ENCODE measurements at regions not wholly inside any gene's neighbourhood (a gene's known extent, or its start where the extent isn't known, plus 50 kb on each side); places are given as distances from the start of the nearest gene placed in this dataset.

DNA sequence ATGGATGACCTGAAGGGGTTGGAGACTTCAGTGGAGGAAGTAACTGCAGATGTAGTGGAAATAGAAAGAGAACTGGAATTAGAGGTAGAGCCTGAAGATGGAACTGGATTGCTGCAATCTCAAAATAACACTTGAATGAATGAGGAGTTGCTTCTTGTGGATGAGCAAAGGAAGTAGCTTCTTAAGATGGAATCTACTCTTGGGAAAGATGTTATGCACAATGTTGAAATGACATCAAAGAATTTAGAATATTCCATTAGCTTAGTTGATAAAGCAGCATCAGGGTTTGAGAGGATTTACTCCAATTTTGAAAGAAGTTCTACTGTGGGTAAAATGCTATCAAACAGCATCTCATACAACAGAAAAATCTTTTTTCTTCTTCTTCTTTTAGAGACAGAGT lies 186.4 kb upstream of the PRKD1 start:
- no peaks in the 10 kb centered on the region for H3K36me3 Mint-ChIP-seq (ENCODE audit: insufficient read depth in 1 of 3, low read depth in 3 of 3)
- H2BK15ac ChIP-seq (ENCODE audit: low read depth, low read length): no peak overlapping the region
- no peak overlapping the region for H3K4me2 ChIP-seq (ENCODE audit: insufficient read depth, insufficient read length, low read length)
- no peak overlapping the region for H4K91ac ChIP-seq (ENCODE audit: insufficient read length, low read depth, low read length)
- no peak overlapping the region for H3K4me3 Mint-ChIP-seq
- H4K8ac ChIP-seq (replicated peaks; ENCODE audit: insufficient read length, low read depth, low read length): no peak overlapping the region
- H3K27me3 Mint-ChIP-seq (ENCODE audit: low read depth): peaks cover 11% of the 10 kb centered on the region
- H3K18ac ChIP-seq (ENCODE audit: insufficient read length, low read depth, low read length): no peak overlapping the region
- no peak overlapping the region for H3K9ac ChIP-seq (ENCODE audit: extremely low read depth, insufficient read length, low read length)
- no peak overlapping the region for H3K14ac ChIP-seq (ENCODE audit: insufficient read depth, low read length)
- H3T11ph ChIP-seq (ENCODE audit: low read length): no peak overlapping the region
- no peak overlapping the region for H2BK12ac ChIP-seq (ENCODE audit: insufficient read length, low read depth, low read length)
- no peak overlapping the region for H2BK5ac ChIP-seq (ENCODE audit: insufficient read length, low read length)
- H3K27ac Mint-ChIP-seq: no peak overlapping the region
- TF ChIP-seq, protein P1, sequence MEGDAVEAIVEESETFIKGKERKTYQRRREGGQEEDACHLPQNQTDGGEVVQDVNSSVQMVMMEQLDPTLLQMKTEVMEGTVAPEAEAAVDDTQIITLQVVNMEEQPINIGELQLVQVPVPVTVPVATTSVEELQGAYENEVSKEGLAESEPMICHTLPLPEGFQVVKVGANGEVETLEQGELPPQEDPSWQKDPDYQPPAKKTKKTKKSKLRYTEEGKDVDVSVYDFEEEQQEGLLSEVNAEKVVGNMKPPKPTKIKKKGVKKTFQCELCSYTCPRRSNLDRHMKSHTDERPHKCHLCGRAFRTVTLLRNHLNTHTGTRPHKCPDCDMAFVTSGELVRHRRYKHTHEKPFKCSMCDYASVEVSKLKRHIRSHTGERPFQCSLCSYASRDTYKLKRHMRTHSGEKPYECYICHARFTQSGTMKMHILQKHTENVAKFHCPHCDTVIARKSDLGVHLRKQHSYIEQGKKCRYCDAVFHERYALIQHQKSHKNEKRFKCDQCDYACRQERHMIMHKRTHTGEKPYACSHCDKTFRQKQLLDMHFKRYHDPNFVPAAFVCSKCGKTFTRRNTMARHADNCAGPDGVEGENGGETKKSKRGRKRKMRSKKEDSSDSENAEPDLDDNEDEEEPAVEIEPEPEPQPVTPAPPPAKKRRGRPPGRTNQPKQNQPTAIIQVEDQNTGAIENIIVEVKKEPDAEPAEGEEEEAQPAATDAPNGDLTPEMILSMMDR (conservative IDR thresholded peaks at IDR 0.05): no peak
- H3K9me3 Mint-ChIP-seq: no peaks in the 10 kb centered on the region
- no peak overlapping the region for H2BK120ac ChIP-seq (ENCODE audit: low read depth, low read length, poor library complexity, severe bottlenecking)
- H4K20me1 ChIP-seq (ENCODE audit: control insufficient read depth, insufficient read depth, insufficient read length): no peaks in the 10 kb centered on the region
- H2BK20ac ChIP-seq (ENCODE audit: low read depth, low read length, poor library complexity, severe bottlenecking): no peak overlapping the region
- no peak overlapping the region for H2AK5ac ChIP-seq (ENCODE audit: insufficient read length, low read length)
- no peak overlapping the region for H3K56ac ChIP-seq (ENCODE audit: insufficient read length, low read depth, low read length)
- H4K5ac ChIP-seq (ENCODE audit: insufficient read length, low read depth, low read length): no peak overlapping the region
- no peaks in the 10 kb centered on the region for H3K27me3 ChIP-seq (ENCODE audit: insufficient read depth, low read length)
- H3K23ac ChIP-seq (ENCODE audit: insufficient read length, low read depth, low read length): no peak overlapping the region
- no peak overlapping the region for H3K27ac ChIP-seq (ENCODE audit: insufficient read length, low read depth, low read length)
- H2AFZ ChIP-seq (ENCODE audit: low read length): no peak overlapping the region
- no peaks in the 10 kb centered on the region for H3K4me1 ChIP-seq (ENCODE audit: insufficient read depth, low read length)
- no peak for DNase-seq
- H3K4ac ChIP-seq (ENCODE audit: low read depth, low read length): no peak overlapping the region
- H3K23me2 ChIP-seq (ENCODE audit: insufficient read length, low read depth, low read length, poor library complexity, severe bottlenecking): no peaks in the 10 kb centered on the region
- H3K9me3 ChIP-seq (ENCODE audit: control insufficient read depth, low read depth, low read length): no peaks in the 10 kb centered on the region
- peaks cover 6 to 12% of the 10 kb centered on the region in 2 experiments for H3K4me1 Mint-ChIP-seq
- no peaks in the 10 kb centered on the region for H3K79me1 ChIP-seq (ENCODE audit: insufficient read depth, low read depth, low read length, poor library complexity, severe bottlenecking)
- no peaks in the 10 kb centered on the region for H3K79me2 ChIP-seq (ENCODE audit: insufficient read depth, low read length)

Measured in H9 (cell line).